Large intestine (tissue), 3 donors: ENCODE measurements at regions not wholly inside any gene's neighbourhood (a gene's known extent, or its start where the extent isn't known, plus 50 kb on each side); places are given as distances from the start of the nearest gene placed in this dataset.

Experiments
- DNase-seq, 2 donors: peaks; one replicate each; pipeline versions ENCODE4 v3.0.0 to v3.0.0-alpha.2; 2013
- H3K27ac ChIP-seq: one replicate; pipeline ENCODE4 v1.5.1; 2013; ENCODE audit warnings: low read length
- H3K27me3 ChIP-seq: 2 replicates; pipeline ENCODE4 v1.6.1; 2013; ENCODE audit warnings: low read length; ENCODE audit not compliant: control insufficient read depth, insufficient read depth
- H3K36me3 ChIP-seq: 2 replicates; pipeline ENCODE4 v1.6.1; 2013; ENCODE audit warnings: low read length; ENCODE audit not compliant: control insufficient read depth, insufficient read depth
- H3K4me1 ChIP-seq: one replicate; pipeline ENCODE4 v1.6.1; 2013; ENCODE audit warnings: low read length; ENCODE audit not compliant: control insufficient read depth, insufficient read depth
- H3K4me3 ChIP-seq: one replicate; pipeline ENCODE4 v1.5.1; 2013; ENCODE audit warnings: low read length
- H3K9me3 ChIP-seq: one replicate; pipeline ENCODE4 v1.6.1; 2013; ENCODE audit warnings: mild to moderate bottlenecking, low read depth, low read length, moderate library complexity; ENCODE audit not compliant: control insufficient read depth
- WGBS: methylation state at CpG from one replicate; pipeline ENCODE4 v1.1.5; 2013; ENCODE audit warnings: low lambda C conversion rate; ENCODE audit not compliant: insufficient coverage; 5-methylcytosine and 5-hydroxymethylcytosine counted together

DNA sequence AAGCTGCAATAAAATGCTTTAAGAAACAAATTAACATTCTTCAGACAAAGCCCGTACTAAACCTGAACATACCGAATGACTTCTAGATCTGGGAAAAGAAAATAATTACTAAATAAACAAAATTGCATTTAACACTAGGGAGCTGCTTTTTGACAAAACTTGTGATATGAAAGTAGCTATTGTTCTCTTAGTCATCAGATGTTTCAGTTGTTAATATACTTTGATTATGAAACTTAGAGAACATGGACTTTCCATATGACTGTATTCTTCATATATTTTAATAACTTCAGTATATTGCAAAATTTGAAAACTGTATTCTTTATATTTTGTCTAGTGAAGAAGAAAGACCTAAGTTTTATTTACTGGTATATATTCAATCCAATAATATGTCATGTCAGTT is 1262.1 kb downstream of the NCAM2 start:
- no peaks in the 10 kb centered on the region for H3K36me3 ChIP-seq
- 100% methylated on average over 2 of the region's 2 CpGs for WGBS
- no peak for DNase-seq
- H3K4me3 ChIP-seq = no peak overlapping the region
- no peaks in the 10 kb centered on the region for H3K9me3 ChIP-seq
- H3K27me3 ChIP-seq = no peaks in the 10 kb centered on the region
- H3K4me1 ChIP-seq = no peaks in the 10 kb centered on the region
- no peak overlapping the region for H3K27ac ChIP-seq

DNA sequence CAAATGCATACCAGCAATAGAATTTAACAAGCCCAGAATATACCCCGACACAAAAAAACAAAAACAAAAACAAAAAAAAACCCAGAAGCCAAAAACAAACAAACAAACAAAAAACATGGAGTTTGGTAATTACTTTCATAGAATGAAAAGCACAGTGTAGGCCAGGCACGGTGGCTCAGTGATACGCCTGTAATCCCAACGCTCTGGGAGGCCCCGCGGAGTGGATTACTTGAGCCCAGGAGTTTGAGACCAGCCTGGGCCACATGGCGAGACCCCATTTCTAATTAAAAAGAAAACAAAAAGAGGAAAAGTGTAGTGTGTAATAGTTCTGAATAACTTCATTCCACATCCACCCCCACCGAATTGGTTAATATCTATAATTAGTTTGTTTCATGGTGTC is 1265.7 kb downstream of the NCAM2 start:
- Histone ChIP-seq H3K4me1 (no peaks in the 10 kb centered on the region), H3K27me3 (no peaks in the 10 kb centered on the region), H3K27ac (no peak overlapping the region), H3K9me3 (no peaks in the 10 kb centered on the region), H3K4me3 (no peak overlapping the region), H3K36me3 (no peaks in the 10 kb centered on the region)
- no peak for DNase-seq
- 90% methylated on average over 2 of the region's 8 CpGs for WGBS

DNA sequence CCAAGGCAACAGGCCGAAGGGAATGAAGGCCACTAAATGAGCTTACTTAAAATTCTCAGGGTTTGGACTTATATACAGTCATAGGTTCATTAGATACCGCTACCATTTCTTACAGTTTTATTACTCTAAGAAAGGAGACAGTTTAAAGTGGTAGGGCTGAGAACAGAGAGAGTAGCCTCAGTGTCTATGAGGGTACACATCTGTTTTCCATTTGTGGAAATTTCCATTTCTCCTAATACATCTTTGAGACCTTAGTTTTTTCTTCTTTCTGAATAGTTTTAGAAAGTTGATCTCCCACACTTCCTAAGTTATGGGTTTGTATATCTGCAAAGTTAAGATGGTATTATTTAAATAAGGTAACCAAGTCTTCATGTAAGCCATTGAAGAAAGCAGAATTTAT is 1279.1 kb downstream of the NCAM2 start:
- no peaks in the 10 kb centered on the region for H3K36me3 ChIP-seq
- no peaks in the 10 kb centered on the region for H3K4me1 ChIP-seq
- H3K27ac ChIP-seq = no peak overlapping the region
- WGBS = 100% methylated on average over 1 of the region's 2 CpGs
- no peak for DNase-seq
- no peak overlapping the region for H3K4me3 ChIP-seq
- H3K27me3 ChIP-seq = no peaks in the 10 kb centered on the region
- no peaks in the 10 kb centered on the region for H3K9me3 ChIP-seq

DNA sequence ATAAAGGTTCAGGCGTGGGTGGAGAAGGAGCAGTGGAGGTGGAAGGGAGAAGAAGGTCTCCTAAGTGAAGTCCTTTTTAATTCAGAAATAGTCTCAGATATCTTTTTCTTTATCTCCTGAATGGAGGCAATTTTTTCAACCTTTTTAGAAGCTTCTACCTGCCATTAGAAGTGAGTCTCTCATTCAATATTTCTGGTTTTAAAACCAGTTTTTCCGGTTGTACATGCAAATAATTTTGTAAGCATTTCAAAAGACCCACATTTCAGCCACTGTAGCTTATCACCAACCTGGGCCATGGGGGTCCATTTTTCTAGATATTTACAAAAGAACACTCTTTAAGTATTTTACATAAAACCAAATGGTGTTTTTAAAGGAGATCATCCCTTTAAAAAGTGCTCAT is 1280.2 kb downstream of the NCAM2 start:
- Histone ChIP-seq H3K4me3 (no peak overlapping the region), H3K27me3 (no peaks in the 10 kb centered on the region), H3K36me3 (no peaks in the 10 kb centered on the region), H3K9me3 (no peaks in the 10 kb centered on the region), H3K27ac (no peak overlapping the region), H3K4me1 (no peaks in the 10 kb centered on the region)
- DNase-seq = no peak
- WGBS = 63% methylated on average over 2 of the region's 2 CpGs

DNA sequence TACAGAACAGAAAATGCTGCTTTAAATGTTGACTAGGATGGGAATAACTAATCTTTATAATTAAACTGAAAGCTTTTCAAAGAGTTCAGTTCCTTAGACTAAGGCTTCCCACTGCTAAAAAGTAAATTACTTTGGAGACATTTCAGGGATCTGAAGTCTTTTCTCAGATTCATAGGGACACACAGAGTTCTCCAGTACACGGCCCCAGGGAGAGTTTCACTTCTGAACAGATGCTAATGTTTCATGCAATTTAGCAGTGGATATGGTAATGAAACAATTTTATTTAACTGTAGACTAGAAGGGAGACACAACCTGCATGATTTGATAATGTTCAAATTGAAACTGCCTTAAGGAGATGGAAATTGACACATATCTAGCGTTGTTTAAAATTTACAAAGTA is 1282.6 kb downstream of the NCAM2 start:
- no peak overlapping the region for H3K27ac ChIP-seq
- H3K4me3 ChIP-seq = no peak overlapping the region
- DNase-seq = no peak
- no peaks in the 10 kb centered on the region for H3K4me1 ChIP-seq
- H3K27me3 ChIP-seq = no peaks in the 10 kb centered on the region
- H3K9me3 ChIP-seq = no peaks in the 10 kb centered on the region
- no peaks in the 10 kb centered on the region for H3K36me3 ChIP-seq
- no CpG with 5 or more reads among the region's 2 CpGs for WGBS

DNA sequence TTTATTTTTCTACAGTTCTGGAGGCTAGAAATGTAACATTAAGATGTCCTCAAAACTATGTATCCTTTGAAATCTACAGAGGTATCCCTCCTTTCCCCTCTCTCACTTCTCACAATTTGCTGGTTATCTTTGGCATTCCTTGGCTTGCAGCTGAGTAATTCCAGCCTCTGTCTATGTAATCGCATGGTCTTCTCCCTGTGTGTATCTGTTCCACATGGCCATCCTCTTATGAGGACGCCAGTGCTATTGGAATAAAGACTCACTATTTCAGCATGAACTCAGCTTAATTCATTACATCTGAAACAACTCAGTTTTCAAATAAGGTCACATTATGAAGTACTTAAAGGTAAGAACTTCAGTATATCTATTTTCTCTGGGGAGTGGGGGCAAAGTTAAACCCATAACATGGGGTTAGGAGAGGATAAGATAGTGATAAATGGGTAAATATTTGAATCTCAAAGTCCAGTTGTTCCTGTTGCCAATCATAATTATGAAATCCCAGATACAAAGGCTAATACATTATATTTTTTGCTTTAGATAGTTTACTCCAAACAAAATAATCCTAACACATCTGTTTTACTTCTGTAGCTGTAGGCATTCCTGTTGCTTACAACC is 1290.8 kb downstream of the NCAM2 start:
- no peaks in the 10 kb centered on the region for H3K27me3 ChIP-seq
- no peak overlapping the region for H3K27ac ChIP-seq
- WGBS = no CpG with 5 or more reads among the region's 2 CpGs
- no peaks in the 10 kb centered on the region for H3K36me3 ChIP-seq
- no peaks in the 10 kb centered on the region for H3K4me1 ChIP-seq
- peaks cover 3% of the 10 kb centered on the region for H3K9me3 ChIP-seq
- H3K4me3 ChIP-seq = no peak overlapping the region
- DNase-seq = peak; percentile 0 to 54

DNA sequence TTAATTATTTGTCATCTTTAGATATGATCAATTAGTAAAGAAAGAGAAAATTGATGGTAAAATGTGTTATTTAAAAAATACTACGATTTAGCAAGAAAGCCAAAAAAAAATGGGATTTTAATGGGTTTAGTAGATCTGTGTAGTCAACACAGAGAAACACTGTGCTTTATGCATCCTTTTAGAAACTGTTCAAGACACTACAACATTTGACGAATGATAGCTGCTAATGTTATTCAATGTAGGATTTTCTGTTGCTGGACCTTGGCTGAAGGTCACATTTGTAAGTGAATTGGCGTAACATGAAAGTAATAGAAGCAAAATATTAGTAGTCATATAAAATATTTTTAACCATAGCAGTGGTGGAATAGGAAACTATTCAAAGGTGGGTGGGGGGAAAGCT is 1293.9 kb downstream of the NCAM2 start:
- peaks cover 3% of the 10 kb centered on the region for H3K9me3 ChIP-seq
- no peaks in the 10 kb centered on the region for H3K4me1 ChIP-seq
- 92% methylated on average over 3 of the region's 3 CpGs for WGBS
- no peaks in the 10 kb centered on the region for H3K27me3 ChIP-seq
- no peak for DNase-seq
- no peaks in the 10 kb centered on the region for H3K36me3 ChIP-seq
- H3K4me3 ChIP-seq = no peak overlapping the region
- H3K27ac ChIP-seq = no peak overlapping the region

DNA sequence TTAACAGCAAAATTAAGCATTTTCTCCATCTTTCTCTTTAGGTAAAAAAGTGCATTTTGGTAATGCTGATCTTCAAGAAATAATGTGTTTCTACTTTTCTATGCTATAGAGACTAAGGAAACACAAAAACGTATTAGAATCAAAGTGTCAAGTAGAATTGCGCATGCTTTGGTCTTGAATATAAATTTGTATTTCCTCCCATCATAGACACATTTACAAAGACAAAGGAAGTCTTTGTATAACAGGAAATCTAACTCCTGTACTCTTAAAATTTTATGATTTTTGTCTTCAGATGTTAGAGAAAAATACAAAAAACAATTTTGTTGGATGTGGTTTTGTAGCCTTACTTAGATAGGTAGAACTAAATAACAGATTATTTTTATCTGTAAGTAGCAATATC is 1299.4 kb downstream of the NCAM2 start:
- Histone ChIP-seq H3K4me3 (no peak overlapping the region), H3K27me3 (no peaks in the 10 kb centered on the region), H3K36me3 (no peaks in the 10 kb centered on the region), H3K27ac (no peak overlapping the region), H3K4me1 (no peaks in the 10 kb centered on the region), H3K9me3 (no peaks in the 10 kb centered on the region)
- no peak for DNase-seq
- WGBS = 94% methylated on average over 2 of the region's 2 CpGs

DNA sequence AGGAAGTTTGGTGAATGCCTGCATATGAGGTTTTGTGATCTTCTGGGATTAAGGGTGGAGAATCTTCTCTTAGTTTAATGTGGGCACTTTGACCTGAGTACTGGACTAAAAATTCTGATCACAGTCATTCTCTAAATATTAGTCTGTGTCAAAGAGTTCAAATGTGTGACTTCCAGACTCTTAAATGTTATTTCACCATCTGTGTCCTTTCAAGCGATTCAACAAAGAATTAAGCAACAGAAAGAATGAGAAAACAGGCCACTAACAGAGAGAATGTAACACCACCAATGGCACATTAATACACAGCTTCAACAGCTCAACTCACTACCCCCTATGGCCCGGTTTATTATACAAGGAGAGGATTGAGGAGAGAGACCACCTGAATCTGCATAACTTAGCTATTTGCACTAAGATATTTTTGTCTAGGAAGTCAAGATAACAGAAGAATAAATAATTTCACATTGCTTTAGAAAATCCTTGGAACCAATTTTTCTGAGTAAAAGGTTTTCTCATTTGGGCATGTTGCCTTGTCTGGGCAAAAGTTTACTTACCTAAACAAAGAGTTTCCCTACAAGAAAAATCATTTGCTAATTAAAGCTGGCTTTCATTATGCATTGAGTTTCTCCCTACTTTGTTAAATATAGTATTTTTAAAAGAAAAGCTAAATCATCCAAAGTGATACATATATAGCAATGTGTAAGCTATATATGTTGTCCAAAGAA is 1313.7 kb downstream of the NCAM2 start:
- Histone ChIP-seq H3K27ac (no peak overlapping the region), H3K9me3 (no peaks in the 10 kb centered on the region), H3K4me1 (no peaks in the 10 kb centered on the region), H3K27me3 (no peaks in the 10 kb centered on the region), H3K4me3 (no peak overlapping the region), H3K36me3 (no peaks in the 10 kb centered on the region)
- WGBS = 100% methylated on average over 1 of the region's 2 CpGs
- no peak for DNase-seq

DNA sequence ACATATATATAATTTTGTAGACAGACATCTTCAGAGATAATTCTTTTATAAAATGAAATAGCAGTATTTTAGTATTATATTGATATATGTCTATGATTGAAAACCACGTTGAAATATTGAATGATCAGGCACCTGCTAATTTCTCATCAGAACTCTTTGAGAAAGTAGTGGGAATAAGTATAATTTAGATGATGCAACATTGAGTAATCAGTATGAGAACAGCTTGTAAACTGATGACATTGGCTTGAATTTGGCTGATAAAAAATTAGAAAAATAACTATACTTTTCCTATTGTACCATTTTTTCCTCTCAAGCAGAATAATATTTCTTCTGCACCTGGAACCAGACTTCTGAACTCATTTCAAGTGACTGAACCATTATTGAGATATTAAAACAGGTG is 1316.8 kb downstream of the NCAM2 start:
- 100% methylated on average over 1 of the region's 1 CpG for WGBS
- Histone ChIP-seq H3K4me3 (no peak overlapping the region), H3K27me3 (no peaks in the 10 kb centered on the region), H3K27ac (no peak overlapping the region), H3K4me1 (no peaks in the 10 kb centered on the region), H3K36me3 (no peaks in the 10 kb centered on the region), H3K9me3 (no peaks in the 10 kb centered on the region)
- no peak for DNase-seq

DNA sequence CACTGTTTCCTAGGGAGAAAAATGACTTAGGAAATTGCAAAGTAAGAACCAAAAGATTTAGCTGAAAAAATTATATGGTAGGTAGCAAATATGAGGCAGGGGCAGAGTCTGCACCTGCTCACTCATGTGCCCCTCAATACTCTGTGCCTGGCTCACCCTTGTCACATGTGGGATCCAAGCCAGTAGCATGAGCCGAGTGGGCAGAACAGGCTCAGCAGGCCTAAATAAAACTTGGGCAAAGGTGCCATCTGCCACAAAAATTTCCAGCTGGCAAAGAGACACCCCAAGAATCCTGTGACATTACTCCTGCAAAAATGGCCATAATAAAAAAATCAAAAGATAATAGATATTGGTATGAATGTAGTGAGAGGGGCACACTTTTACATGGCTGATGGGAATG is 1321.2 kb downstream of the NCAM2 start:
- no peak for DNase-seq
- Histone ChIP-seq H3K36me3 (no peaks in the 10 kb centered on the region), H3K4me3 (no peak overlapping the region), H3K4me1 (no peaks in the 10 kb centered on the region), H3K9me3 (no peaks in the 10 kb centered on the region), H3K27me3 (no peaks in the 10 kb centered on the region), H3K27ac (no peak overlapping the region)
- WGBS = 100% methylated on average over 1 of the region's 1 CpG
